Liver (tissue), 8 donors: ENCODE measurements at regions not wholly inside any gene's neighbourhood (a gene's known extent, or its start where the extent isn't known, plus 50 kb on each side); places are given as distances from the start of the nearest gene placed in this dataset.

Experiments
- DNase-seq: peaks from one replicate; pipeline ENCODE4 v3.0.0-alpha.2; 2017; ENCODE audit warnings: low spot score
- H3K27ac ChIP-seq, 2 donors: one replicate each; pipeline ENCODE4 v1.7.0; 2013; ENCODE audit warnings: inconsistent platforms in 2 of 2, low read length in 2 of 2, control low read depth in 1 of 2, low read depth in 1 of 2, mild to moderate bottlenecking in 1 of 2
- H3K27me3 ChIP-seq, 4 donors: one replicate each; pipeline versions ENCODE4 v1.6.1 to v1.7.0; 2013; ENCODE audit warnings: low read length in 3 of 4, inconsistent platforms in 1 of 4, mild to moderate bottlenecking in 1 of 4, moderate library complexity in 1 of 4; ENCODE audit not compliant: control insufficient read depth in 4 of 4, insufficient read depth in 4 of 4
- H3K36me3 ChIP-seq, 4 donors: one replicate each; pipeline versions ENCODE4 v1.6.1 to v1.7.0; 2013; ENCODE audit warnings: low read length in 3 of 4, mild to moderate bottlenecking in 3 of 4, low read depth in 1 of 4, moderate library complexity in 1 of 4; ENCODE audit not compliant: control insufficient read depth in 4 of 4, insufficient read depth in 3 of 4
- H3K4me1 ChIP-seq, 4 donors: one replicate each; pipeline versions ENCODE4 v1.6.1 to v1.7.0; 2013; ENCODE audit warnings: low read length in 3 of 4, mild to moderate bottlenecking in 3 of 4, moderate library complexity in 1 of 4; ENCODE audit not compliant: control insufficient read depth in 4 of 4, insufficient read depth in 4 of 4
- H3K4me3 ChIP-seq, 3 donors: one replicate each; pipeline versions ENCODE4 v1.6.1 to v1.7.0; 2013; ENCODE audit warnings: low read length in 3 of 3, control low read depth in 1 of 3, low read depth in 1 of 3, mild to moderate bottlenecking in 1 of 3
- H3K9ac ChIP-seq, 2 donors: one replicate each; pipeline ENCODE4 v1.7.0; 2013; ENCODE audit warnings: low read length in 2 of 2, mild to moderate bottlenecking in 2 of 2, moderate library complexity in 2 of 2, control low read depth in 1 of 2, low read depth in 1 of 2
- H3K9me3 ChIP-seq, 4 donors: one replicate each; pipeline versions ENCODE4 v1.6.1 to v1.7.0; 2013; ENCODE audit warnings: low read length in 3 of 4; ENCODE audit not compliant: control insufficient read depth in 4 of 4
- CTCF ChIP-seq: fragments of 150-350 bp; IDR thresholded peaks from 2 replicates; pipeline ENCODE4 v1.5.1; 2017; ENCODE audit warnings: improper control_type of control experiment, low read depth, low read length; ENCODE audit not compliant: missing input control
- EGR1 ChIP-seq, 2 donors: IDR thresholded peaks; 2 replicates each; pipeline ENCODE4 v1.6.1; 2016 to 2018; ENCODE audit warnings: antibody characterized with exemption in 2 of 2, low read depth in 2 of 2
- FOXA2 ChIP-seq: IDR thresholded peaks from 2 replicates; pipeline ENCODE4 v1.6.1; 2016; ENCODE audit warnings: antibody characterized with exemption
- GABPA ChIP-seq, 2 donors: IDR thresholded peaks in 1 of 2; conservative IDR thresholded peaks in 1 of 2; 2 replicates each; pipeline ENCODE4 v1.6.1; 2016; ENCODE audit warnings: antibody characterized with exemption in 2 of 2, mild to moderate bottlenecking in 1 of 2, moderate library complexity in 1 of 2
- HNF4A ChIP-seq, 2 donors: conservative IDR thresholded peaks; 2 replicates each; pipeline ENCODE4 v1.6.1; 2016; ENCODE audit warnings: antibody characterized with exemption in 2 of 2, mild to moderate bottlenecking in 2 of 2
- HNF4G ChIP-seq: IDR thresholded peaks from 2 replicates; pipeline ENCODE4 v1.6.1; 2016; ENCODE audit warnings: antibody characterized with exemption
- JUND ChIP-seq, 2 donors: IDR thresholded peaks; 2 replicates each; pipeline ENCODE4 v1.6.1; 2016; ENCODE audit warnings: antibody characterized with exemption in 2 of 2
- NR2F2 ChIP-seq: IDR thresholded peaks from 2 replicates; pipeline ENCODE4 v1.6.1; 2016; ENCODE audit warnings: antibody characterized with exemption
- RAD21 ChIP-seq, 2 donors: IDR thresholded peaks; 2 replicates each; pipeline ENCODE4 v1.6.1; 2016; ENCODE audit warnings: antibody characterized with exemption in 2 of 2, mild to moderate bottlenecking in 2 of 2
- REST ChIP-seq: IDR thresholded peaks from 2 replicates; pipeline ENCODE4 v1.6.1; 2016; ENCODE audit warnings: antibody characterized with exemption, mild to moderate bottlenecking
- SP1 ChIP-seq: IDR thresholded peaks from 2 replicates; pipeline ENCODE4 v1.6.1; 2018; ENCODE audit warnings: antibody characterized with exemption, mild to moderate bottlenecking
- TAF1 ChIP-seq: conservative IDR thresholded peaks from 2 replicates; pipeline ENCODE4 v1.6.1; 2016; ENCODE audit warnings: antibody characterized with exemption, mild to moderate bottlenecking
- YY1 ChIP-seq: IDR thresholded peaks from 2 replicates; pipeline ENCODE4 v1.6.1; 2016; ENCODE audit warnings: antibody characterized with exemption, mild to moderate bottlenecking
- ZBTB33 ChIP-seq: IDR thresholded peaks from 2 replicates; pipeline ENCODE4 v1.6.1; 2016; ENCODE audit warnings: antibody characterized with exemption
- WGBS: extraction: QIAGEN DNeasy Blood & Tissue Kit; methylation state at CpG from one replicate; pipeline ENCODE4 v1.1.7; 2013; 5-methylcytosine and 5-hydroxymethylcytosine counted together
- donor health status: healthy.
- donor health status: healthy.
- donor health status: healthy.
- donor health status: healthy.
- donor health status: healthy.

- H3K27ac ChIP-seq = no peak overlapping the region
- H3K9ac ChIP-seq = no peak overlapping the region
- no peak for DNase-seq
- WGBS = 67% methylated on average over 2 of the region's 2 CpGs
- peaks cover 0 to 6% (median 0%) of the 10 kb centered on the region in 4 donors for H3K9me3 ChIP-seq
- H3K4me3 ChIP-seq = no peak overlapping the region
- TF ChIP-seq HNF4G (no peak), ZBTB33 (no peak), CTCF (no peak), NR2F2 (no peak), RAD21 (IDR thresholded peaks at IDR 0.05) (no peak), TAF1 (no peak), FOXA2 (no peak), EGR1 (IDR thresholded peaks at IDR 0.05; ENCODE audit: low read depth in 2 of 2) (no peak), HNF4A (conservative IDR thresholded peaks at IDR 0.05) (no peak)
- no peaks in the 10 kb centered on the region for H3K4me1 ChIP-seq
- no peaks in the 10 kb centered on the region for H3K36me3 ChIP-seq
- H3K27me3 ChIP-seq = no peaks in the 10 kb centered on the region
Measured at GRCh38 chr18:47658498-47658897, 272.0 kb downstream of the SMAD2 start.

GRCh38 chr18:47654988-47655387, 275.5 kb downstream of the SMAD2 start:
- no peaks in the 10 kb centered on the region for H3K27me3 ChIP-seq
- H3K4me1 ChIP-seq = no peaks in the 10 kb centered on the region
- H3K27ac ChIP-seq = no peak overlapping the region
- DNase-seq = no peak
- H3K9me3 ChIP-seq = peaks cover 0 to 4% (median 0%) of the 10 kb centered on the region in 4 donors
- H3K9ac ChIP-seq = no peak overlapping the region
- TF ChIP-seq REST (no peak), SP1 (no peak), YY1 (no peak), NR2F2 (no peak), HNF4A (conservative IDR thresholded peaks at IDR 0.05) (no peak), ZBTB33 (no peak), GABPA (IDR thresholded peaks at IDR 0.05 in 1 of 2, conservative IDR thresholded peaks at IDR 0.05 in 1 of 2) (no peak), HNF4G (no peak), JUND (IDR thresholded peaks at IDR 0.05) (no peak)
- H3K4me3 ChIP-seq = no peak overlapping the region
- H3K36me3 ChIP-seq = no peaks in the 10 kb centered on the region
